ENCODE measurements at regions not wholly inside any gene's neighbourhood (a gene's known extent, or its start where the extent isn't known, plus 50 kb on each side); places are given as distances from the start of the nearest gene placed in this dataset.

- ATAC-seq = no peak
- TF ChIP-seq TOX (CRISPR knock-in tag; IDR thresholded peaks at IDR 0.05; ENCODE audit: borderline replicate concordance) (no peak), POU6F1 (CRISPR knock-in tag; IDR thresholded peaks at IDR 0.05; ENCODE audit: borderline replicate concordance, low read depth) (no peak), CSRNP3 (CRISPR knock-in tag; IDR thresholded peaks at IDR 0.05) (no peak), ZNF565 (CRISPR knock-in tag; conservative IDR thresholded peaks at IDR 0.05; ENCODE audit: low read depth) (no peak), GLIS3 (CRISPR knock-in tag; IDR thresholded peaks at IDR 0.05) (no peak)
These were observed 240.6 kb upstream of the ZFHX3 start for GRCh38 chr16:73288520-73288919.

GRCh38 chr16:73287859-73288405, 240.0 kb upstream of the ZFHX3 start:
- ATAC-seq = no peak
- no peak for TF ChIP-seq ZNF70 (CRISPR knock-in tag; IDR thresholded peaks at IDR 0.05)
- no peak for TF ChIP-seq ISL1 (CRISPR knock-in tag; IDR thresholded peaks at IDR 0.05)
- no peak for TF ChIP-seq ZC3H10 (CRISPR knock-in tag; IDR thresholded peaks at IDR 0.05)
- no peak for TF ChIP-seq BACH2 (CRISPR knock-in tag; IDR thresholded peaks at IDR 0.05; ENCODE audit: borderline replicate concordance)
- no peak for TF ChIP-seq ZNF565 (CRISPR knock-in tag; conservative IDR thresholded peaks at IDR 0.05; ENCODE audit: low read depth)
- no peak for TF ChIP-seq ARNTL (CRISPR knock-in tag; IDR thresholded peaks at IDR 0.05; ENCODE audit: borderline replicate concordance, low read depth)
- no peak for TF ChIP-seq ZFP30 (CRISPR knock-in tag; IDR thresholded peaks at IDR 0.05)
- no peak for TF ChIP-seq TCF4 (CRISPR knock-in tag; IDR thresholded peaks at IDR 0.05; ENCODE audit: borderline replicate concordance)
- no peak for TF ChIP-seq ZNF8 (CRISPR knock-in tag; IDR thresholded peaks at IDR 0.05)
- TF ChIP-seq PATZ1 (CRISPR knock-in tag; IDR thresholded peaks at IDR 0.05; ENCODE audit: borderline replicate concordance) = no peak
- no peak for TF ChIP-seq CSRNP3 (CRISPR knock-in tag; IDR thresholded peaks at IDR 0.05)
- no peak for TF ChIP-seq OSR1 (CRISPR knock-in tag; IDR thresholded peaks at IDR 0.05)
- TF ChIP-seq PPARA (CRISPR knock-in tag; IDR thresholded peaks at IDR 0.05; ENCODE audit: borderline replicate concordance) = no peak
- no peak for TF ChIP-seq CSDC2 (CRISPR knock-in tag; IDR thresholded peaks at IDR 0.05)
- TF ChIP-seq TOX (CRISPR knock-in tag; IDR thresholded peaks at IDR 0.05; ENCODE audit: borderline replicate concordance) = no peak
- TF ChIP-seq TSHZ2 (CRISPR knock-in tag; IDR thresholded peaks at IDR 0.05) = no peak
- TF ChIP-seq ESRRG (CRISPR knock-in tag; IDR thresholded peaks at IDR 0.05) = no peak
- no peak for TF ChIP-seq RARB (CRISPR knock-in tag; IDR thresholded peaks at IDR 0.05)
- no peak for TF ChIP-seq GLIS3 (CRISPR knock-in tag; IDR thresholded peaks at IDR 0.05)
- TF ChIP-seq ZFP3 (CRISPR knock-in tag; IDR thresholded peaks at IDR 0.05) = no peak

Measured in SK-N-SH treated with all-trans-retinoic acid at 6 μM for 48 hours (cell line).